GM19395 (cell line): ENCODE measurements at regions not wholly inside any gene's neighbourhood (a gene's known extent, or its start where the extent isn't known, plus 50 kb on each side); places are given as distances from the start of the nearest gene placed in this dataset.
A peak's percentile ranks its signal among the peaks of the same experiment; 100 is the strongest.

Source experiments
- ATAC-seq: cut with Tn5 transposase; IDR thresholded peaks from one replicate; pipeline ENCODE4 v1.9.1; 2021; ENCODE audit warnings: mild to moderate bottlenecking, moderate library complexity; ENCODE audit not compliant: unreplicated experiment

- ATAC-seq, result no peak
These were observed 269.5 kb downstream of the AUH start for GRCh38 chr9:91092214-91092613.

- no peak for ATAC-seq
These were observed 267.2 kb downstream of the AUH start for GRCh38 chr9:91094324-91095088.

GRCh38 chr9:91098203-91098850, 263.4 kb downstream of the AUH start:
- no peak for ATAC-seq

- no peak for ATAC-seq
These were observed 262.3 kb downstream of the AUH start for GRCh38 chr9:91099436-91099835.

- ATAC-seq, result no peak
These were observed 260.8 kb downstream of the AUH start for GRCh38 chr9:91100878-91101450.

GRCh38 chr9:91101611-91102168, 260.0 kb downstream of the AUH start:
- ATAC-seq, result peak; percentile 73

GRCh38 chr9:91102269-91102668, 259.4 kb downstream of the AUH start:
- no peak for ATAC-seq

- ATAC-seq, result no peak
These were observed 257.8 kb downstream of the AUH start for GRCh38 chr9:91103931-91104330.

GRCh38 chr9:91106415-91107081, 255.2 kb downstream of the AUH start:
- no peak for ATAC-seq

GRCh38 chr9:91111226-91111625, 250.5 kb downstream of the AUH start:
- ATAC-seq, result no peak

GRCh38 chr9:91111876-91112275, 249.8 kb downstream of the AUH start:
- no peak for ATAC-seq

- ATAC-seq, result no peak
These were observed 248.7 kb downstream of the AUH start for GRCh38 chr9:91113016-91113415.

- ATAC-seq, result no peak
These were observed 247.3 kb downstream of the AUH start for GRCh38 chr9:91114450-91114849.

- ATAC-seq, result no peak
These were observed 245.5 kb downstream of the AUH start for GRCh38 chr9:91116211-91116610.

- no peak for ATAC-seq
These were observed 245.0 kb downstream of the AUH start for GRCh38 chr9:91116711-91117110.

GRCh38 chr9:91117474-91117891, 244.2 kb downstream of the AUH start:
- no peak for ATAC-seq

- ATAC-seq, result no peak
These were observed 243.6 kb downstream of the AUH start for GRCh38 chr9:91117959-91118703.

GRCh38 chr9:91118704-91119025, 243.1 kb downstream of the AUH start:
- ATAC-seq, result no peak

- no peak for ATAC-seq
These were observed 242.6 kb downstream of the AUH start for GRCh38 chr9:91119142-91119541.

GRCh38 chr9:91119679-91120078, 242.0 kb downstream of the AUH start:
- no peak for ATAC-seq

GRCh38 chr9:91120200-91120599, 241.5 kb downstream of the AUH start:
- no peak for ATAC-seq
